SH-SY5Y (cell line): ENCODE measurements at regions not wholly inside any gene's neighbourhood (a gene's known extent, or its start where the extent isn't known, plus 50 kb on each side); places are given as distances from the start of the nearest gene placed in this dataset.

Experiments used
- GATA2 ChIP-seq: IDR thresholded peaks from 2 replicates; pipeline ENCODE4 v1.6.1; 2011; ENCODE audit warnings: mild to moderate bottlenecking, low read depth, low read length
- GATA3 ChIP-seq: IDR thresholded peaks from 2 replicates; pipeline ENCODE4 v1.6.1; 2011; ENCODE audit warnings: low read depth, mild to moderate bottlenecking, low read length, moderate library complexity

GRCh38 chr10:109259293-109259692 lies 664.0 kb downstream of the XPNPEP1 start:
- TF ChIP-seq GATA3, result no peak
- no peak for TF ChIP-seq GATA2

GRCh38 chr10:109253306-109253705 lies 670.0 kb downstream of the XPNPEP1 start:
- no peak for TF ChIP-seq GATA2
- TF ChIP-seq GATA3, result no peak

- TF ChIP-seq GATA3 (no peak), GATA2 (no peak)
These were observed 673.2 kb downstream of the XPNPEP1 start for GRCh38 chr10:109250152-109250551.

GRCh38 chr10:109247814-109248213 lies 675.5 kb downstream of the XPNPEP1 start:
- TF ChIP-seq GATA3, result no peak
- TF ChIP-seq GATA2, result no peak

- TF ChIP-seq GATA3 (no peak), GATA2 (no peak)
These were observed 677.5 kb downstream of the XPNPEP1 start for GRCh38 chr10:109245821-109246220.

GRCh38 chr10:109239371-109239770 lies 683.9 kb downstream of the XPNPEP1 start:
- no peak for TF ChIP-seq GATA3

- TF ChIP-seq GATA3 (no peak), GATA2 (no peak)
These were observed 685.6 kb downstream of the XPNPEP1 start for GRCh38 chr10:109237682-109238081.

GRCh38 chr10:109237050-109237449 lies 686.3 kb downstream of the XPNPEP1 start:
- TF ChIP-seq GATA2 (no peak), GATA3 (no peak)

- TF ChIP-seq GATA2 (no peak), GATA3 (no peak)
These were observed 703.2 kb downstream of the XPNPEP1 start for GRCh38 chr10:109219935-109220605.

GRCh38 chr10:109218207-109218606 lies 705.1 kb downstream of the XPNPEP1 start:
- TF ChIP-seq GATA3 (no peak), GATA2 (no peak)

GRCh38 chr10:109215291-109216075 lies 707.8 kb downstream of the XPNPEP1 start:
- no peak for TF ChIP-seq GATA2
- TF ChIP-seq GATA3, result no peak

- TF ChIP-seq GATA2, result no peak
- TF ChIP-seq GATA3, result no peak
These were observed 716.0 kb downstream of the XPNPEP1 start for GRCh38 chr10:109207361-109207760.

GRCh38 chr10:109205929-109206585 lies 717.3 kb downstream of the XPNPEP1 start:
- TF ChIP-seq GATA2 (no peak), GATA3 (no peak)

GRCh38 chr10:109203646-109204353 lies 719.5 kb downstream of the XPNPEP1 start:
- TF ChIP-seq GATA3 (0 out of 2 replicates have a peak, but pooled peaks have one; percentile 25), GATA2 (no peak)

- TF ChIP-seq GATA2 (no peak), GATA3 (no peak)
These were observed 721.2 kb downstream of the XPNPEP1 start for GRCh38 chr10:109202111-109202510.

GRCh38 chr10:109200646-109201045 lies 722.7 kb downstream of the XPNPEP1 start:
- TF ChIP-seq GATA3, result no peak
- no peak for TF ChIP-seq GATA2
